K562 (cell line): ENCODE measurements at regions not wholly inside any gene's neighbourhood (a gene's known extent, or its start where the extent isn't known, plus 50 kb on each side); places are given as distances from the start of the nearest gene placed in this dataset.

Source experiments
- KAT2B ChIP-seq: IDR thresholded peaks from one replicate; pipeline ENCODE4 v1.6.1; 2012; ENCODE audit warnings: low read depth, mild to moderate bottlenecking, control low read depth, inconsistent platforms, low read length, moderate library complexity
- SMARCC2 ChIP-seq: fragments of 450-650 bp; IDR thresholded peaks from 2 replicates; pipeline ENCODE4 v1.6.1; 2017; ENCODE audit warnings: antibody characterized with exemption, moderate library complexity, mild to moderate bottlenecking, low read depth
- TCF3 ChIP-seq: sonication (generic); formaldehyde crosslinking; IDR thresholded peaks from 2 replicates; pipeline ENCODE4 v1.4.0; 2020; ENCODE audit warnings: mild to moderate bottlenecking, missing genetic modification reagents
- ZNF217 ChIP-seq: sonication (generic); formaldehyde crosslinking; IDR thresholded peaks from 2 replicates; pipeline ENCODE4 v1.8.0; 2022; ENCODE audit warnings: mild to moderate bottlenecking, missing genetic modification reagents

- no peak for TF ChIP-seq KAT2B
- TF ChIP-seq SMARCC2: no peak
- no peak for TF ChIP-seq ZNF217 (CRISPR knock-in tag)
- TF ChIP-seq TCF3 (CRISPR knock-in tag): no peak
These were observed 129.2 kb upstream of the PROX1 start for GRCh38 chr1:213858581-213858980.
